Epithelial cell of esophagus (primary cell): ENCODE measurements at regions not wholly inside any gene's neighbourhood (a gene's known extent, or its start where the extent isn't known, plus 50 kb on each side); places are given as distances from the start of the nearest gene placed in this dataset.

Experiments
- DNase-seq: peaks from one replicate; pipeline ENCODE4 v3.0.0; 2010; ENCODE audit warnings: low read depth
- H3K4me3 ChIP-seq: 2 replicates; pipeline ENCODE4 v1.5.1; 2011; ENCODE audit warnings: mild to moderate bottlenecking, low read length, control low read depth
- TF ChIP-seq, protein P1 (sequence below): IDR thresholded peaks from 2 replicates; pipeline ENCODE4 v1.5.1; 2011; ENCODE audit warnings: low read depth, mild to moderate bottlenecking, low read length, control low read depth, inconsistent platforms; ENCODE audit not compliant: insufficient read depth; ENCODE audit errors: missing control alignments

DNA sequence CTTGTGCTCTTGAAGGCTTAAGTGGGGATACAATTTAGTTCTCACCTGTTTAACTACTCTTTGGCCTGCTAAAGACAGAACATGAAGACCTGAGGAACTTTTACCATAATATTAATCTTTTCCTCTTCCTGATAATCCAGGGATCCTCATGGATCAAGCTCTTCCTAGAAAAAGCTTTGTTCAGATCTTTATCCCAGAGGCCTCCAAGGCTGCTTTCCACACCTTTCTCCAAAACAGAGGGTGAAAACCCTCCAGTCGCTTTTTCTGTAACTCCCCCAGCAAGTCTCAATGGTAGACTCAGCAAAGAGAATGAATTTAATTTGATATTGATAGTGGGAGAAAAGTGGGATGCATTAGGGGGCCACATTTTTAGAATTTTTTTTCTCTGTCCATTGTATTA is 203.6 kb downstream of the CGGBP1 start:
- no peak overlapping the region for H3K4me3 ChIP-seq
- DNase-seq, result no peak
- TF ChIP-seq, protein P1, sequence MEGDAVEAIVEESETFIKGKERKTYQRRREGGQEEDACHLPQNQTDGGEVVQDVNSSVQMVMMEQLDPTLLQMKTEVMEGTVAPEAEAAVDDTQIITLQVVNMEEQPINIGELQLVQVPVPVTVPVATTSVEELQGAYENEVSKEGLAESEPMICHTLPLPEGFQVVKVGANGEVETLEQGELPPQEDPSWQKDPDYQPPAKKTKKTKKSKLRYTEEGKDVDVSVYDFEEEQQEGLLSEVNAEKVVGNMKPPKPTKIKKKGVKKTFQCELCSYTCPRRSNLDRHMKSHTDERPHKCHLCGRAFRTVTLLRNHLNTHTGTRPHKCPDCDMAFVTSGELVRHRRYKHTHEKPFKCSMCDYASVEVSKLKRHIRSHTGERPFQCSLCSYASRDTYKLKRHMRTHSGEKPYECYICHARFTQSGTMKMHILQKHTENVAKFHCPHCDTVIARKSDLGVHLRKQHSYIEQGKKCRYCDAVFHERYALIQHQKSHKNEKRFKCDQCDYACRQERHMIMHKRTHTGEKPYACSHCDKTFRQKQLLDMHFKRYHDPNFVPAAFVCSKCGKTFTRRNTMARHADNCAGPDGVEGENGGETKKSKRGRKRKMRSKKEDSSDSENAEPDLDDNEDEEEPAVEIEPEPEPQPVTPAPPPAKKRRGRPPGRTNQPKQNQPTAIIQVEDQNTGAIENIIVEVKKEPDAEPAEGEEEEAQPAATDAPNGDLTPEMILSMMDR, result no peak

DNA sequence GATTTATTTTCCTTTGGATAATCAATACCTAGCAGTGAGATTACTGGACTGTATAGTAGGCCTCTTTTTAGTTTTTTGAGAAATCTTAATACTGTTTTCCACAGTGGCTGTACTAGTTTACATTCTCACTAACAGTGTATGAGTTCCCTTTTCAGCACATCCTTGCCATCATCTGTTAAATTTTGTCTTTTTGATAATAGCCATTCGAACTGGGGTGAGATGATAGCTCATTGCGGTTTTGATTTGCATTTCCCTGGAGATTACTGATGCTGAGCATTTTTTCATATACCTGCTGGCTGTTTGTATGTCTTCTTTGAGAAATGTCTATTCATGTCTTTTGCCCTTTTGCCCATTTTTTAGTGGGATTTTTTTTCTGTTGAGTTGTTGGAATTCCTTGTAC is 210.8 kb downstream of the CGGBP1 start:
- no peak for DNase-seq
- TF ChIP-seq, protein P1, result no peak
- no peak overlapping the region for H3K4me3 ChIP-seq

DNA sequence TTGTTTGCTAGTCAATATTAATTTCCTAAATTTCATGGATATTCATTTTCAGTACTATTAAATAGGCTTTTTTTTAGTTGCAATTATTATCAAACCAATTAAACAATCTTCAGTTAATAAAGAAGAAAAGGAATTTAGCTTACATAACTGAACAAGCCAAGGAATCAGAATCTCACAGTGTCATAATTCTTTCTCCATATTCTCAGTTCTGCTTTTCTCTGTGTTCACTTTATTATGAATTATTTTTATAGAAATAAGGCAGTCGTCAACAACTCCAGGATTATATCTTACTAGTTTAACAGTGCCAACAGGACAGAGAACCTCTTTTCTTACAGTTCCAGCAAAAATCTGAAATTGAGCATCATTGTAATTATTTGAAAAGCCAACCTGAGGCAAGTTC is 221.7 kb downstream of the CGGBP1 start:
- TF ChIP-seq, protein P1, result no peak
- no peak overlapping the region for H3K4me3 ChIP-seq
- DNase-seq, result no peak

DNA sequence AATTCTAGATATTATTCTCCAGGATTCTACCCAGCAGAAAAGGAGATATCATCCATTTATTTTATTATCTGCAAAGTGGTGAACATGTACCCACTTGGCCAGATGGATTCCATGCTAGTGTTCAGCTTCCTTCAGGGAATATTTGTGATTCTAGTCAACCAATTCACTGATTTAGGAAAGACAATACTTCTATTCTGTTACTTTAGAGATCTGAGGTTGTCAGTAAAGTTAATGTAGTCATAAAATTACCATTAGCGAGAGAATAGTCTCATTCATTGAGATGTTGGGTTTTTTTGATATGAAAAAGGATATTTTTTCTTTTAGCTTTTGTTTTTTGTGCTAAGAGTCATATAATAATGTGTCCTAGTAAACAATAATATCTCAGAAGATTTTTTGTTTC is 222.8 kb downstream of the CGGBP1 start:
- no peak for DNase-seq
- no peak overlapping the region for H3K4me3 ChIP-seq
- TF ChIP-seq, protein P1, result no peak

DNA sequence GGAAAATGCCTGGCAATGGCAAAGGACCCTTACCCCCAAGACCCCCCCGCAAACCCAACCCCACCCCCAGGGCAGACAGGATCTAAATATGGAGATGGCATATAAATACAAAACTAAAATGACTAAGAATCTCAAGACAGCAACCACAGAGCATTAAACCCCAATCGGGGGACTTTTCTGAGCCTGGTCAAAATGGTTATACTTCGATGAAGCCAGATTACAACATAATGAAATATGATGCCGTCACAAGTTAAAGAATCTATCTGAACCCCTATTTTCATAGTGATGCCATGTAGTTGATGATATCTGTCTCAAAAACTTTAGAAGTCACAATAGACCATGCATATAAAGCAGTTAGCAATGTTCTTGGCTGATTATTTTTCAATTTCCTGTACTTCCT is 223.6 kb downstream of the CGGBP1 start:
- TF ChIP-seq, protein P1, result no peak
- H3K4me3 ChIP-seq, result no peak overlapping the region
- DNase-seq, result no peak

DNA sequence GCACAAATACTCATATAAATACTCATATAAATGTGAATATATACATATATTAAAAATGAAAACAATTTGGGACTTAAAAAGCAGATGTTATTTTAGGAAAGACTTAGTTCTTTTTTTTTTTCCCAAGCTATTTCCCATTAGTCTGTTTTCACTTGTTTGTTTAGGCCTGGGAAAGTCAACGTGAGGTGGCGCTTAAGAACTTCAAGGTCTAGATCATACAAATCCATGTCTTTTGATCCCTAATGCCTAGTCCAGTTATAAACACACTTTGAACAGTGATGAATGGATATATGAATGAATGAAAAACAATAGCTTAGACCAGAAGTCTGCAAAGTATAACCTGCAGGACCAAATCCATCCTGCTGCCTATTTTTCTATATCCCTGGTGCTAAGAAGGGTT is 224.5 kb downstream of the CGGBP1 start:
- no peak for DNase-seq
- TF ChIP-seq, protein P1, result no peak
- H3K4me3 ChIP-seq, result no peak overlapping the region

DNA sequence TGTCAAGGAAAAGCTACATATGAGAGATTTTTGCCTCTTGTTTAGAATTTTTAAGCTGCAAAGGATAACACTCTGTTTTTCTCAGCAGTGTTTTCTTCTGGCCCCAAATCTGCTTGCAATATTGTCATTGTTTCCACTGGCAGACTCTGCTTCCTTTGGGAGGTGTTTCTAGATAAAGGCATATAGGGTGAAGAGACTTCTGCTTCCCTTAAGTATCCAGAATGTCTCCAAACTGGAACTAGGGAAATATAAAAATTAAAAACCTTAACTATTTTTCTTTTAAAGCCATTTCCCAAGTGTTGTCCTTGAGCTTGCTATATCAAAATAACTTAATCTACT is 225.8 kb downstream of the CGGBP1 start:
- no peak overlapping the region for H3K4me3 ChIP-seq
- TF ChIP-seq, protein P1, result no peak
- no peak for DNase-seq
